ENCODE measurements at regions not wholly inside any gene's neighbourhood (a gene's known extent, or its start where the extent isn't known, plus 50 kb on each side); places are given as distances from the start of the nearest gene placed in this dataset.

DNA sequence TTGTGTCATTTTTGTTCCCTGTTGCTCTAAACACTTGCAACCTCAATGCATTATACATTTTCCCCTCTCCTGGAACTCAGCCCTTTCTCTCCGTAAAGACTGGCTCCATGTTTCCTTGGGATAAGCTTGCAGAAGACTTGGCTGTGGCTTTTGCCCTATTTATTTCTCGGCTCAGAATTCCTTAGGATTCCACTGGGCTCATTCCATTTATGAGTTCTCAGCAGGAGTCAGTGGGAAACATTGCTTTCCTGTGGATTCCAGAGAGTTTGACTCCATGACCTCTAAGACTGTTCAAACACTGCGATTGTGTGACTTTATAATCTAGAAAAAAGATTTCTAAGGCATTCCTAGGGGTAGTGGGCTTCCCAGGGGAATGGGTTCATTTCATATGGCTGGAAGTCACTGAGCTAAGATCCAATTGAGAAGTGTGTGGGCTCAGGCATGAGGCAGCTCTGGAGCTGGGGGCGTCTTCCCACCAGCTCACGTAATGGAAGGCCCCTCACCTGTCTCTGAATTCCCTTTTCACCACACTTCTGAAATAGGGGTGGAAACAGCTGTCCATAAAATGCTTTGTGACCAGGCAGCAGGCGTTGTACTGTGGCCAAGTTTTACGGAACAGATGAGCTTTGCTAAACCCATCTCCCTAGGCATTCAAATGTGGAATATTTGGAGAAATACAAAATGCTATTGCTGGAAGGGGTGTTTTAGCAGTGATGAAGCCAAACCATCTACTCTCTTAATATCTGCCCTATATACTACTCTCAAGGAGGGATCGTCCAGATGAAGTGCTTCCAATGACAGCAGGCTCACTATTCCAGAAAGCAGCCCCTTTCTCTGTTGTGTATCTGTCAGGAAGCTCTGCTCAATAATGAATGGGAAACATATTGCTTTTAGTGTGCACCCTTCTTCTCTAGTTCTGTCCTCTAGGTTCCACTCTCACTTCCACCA, 91.8 kb upstream of the BCL6 start:
- no peak for TF ChIP-seq EZH2phosphoT487 (IDR thresholded peaks at IDR 0.05; ENCODE audit: borderline replicate concordance, low read depth, low read length)
- TF ChIP-seq, protein P1, sequence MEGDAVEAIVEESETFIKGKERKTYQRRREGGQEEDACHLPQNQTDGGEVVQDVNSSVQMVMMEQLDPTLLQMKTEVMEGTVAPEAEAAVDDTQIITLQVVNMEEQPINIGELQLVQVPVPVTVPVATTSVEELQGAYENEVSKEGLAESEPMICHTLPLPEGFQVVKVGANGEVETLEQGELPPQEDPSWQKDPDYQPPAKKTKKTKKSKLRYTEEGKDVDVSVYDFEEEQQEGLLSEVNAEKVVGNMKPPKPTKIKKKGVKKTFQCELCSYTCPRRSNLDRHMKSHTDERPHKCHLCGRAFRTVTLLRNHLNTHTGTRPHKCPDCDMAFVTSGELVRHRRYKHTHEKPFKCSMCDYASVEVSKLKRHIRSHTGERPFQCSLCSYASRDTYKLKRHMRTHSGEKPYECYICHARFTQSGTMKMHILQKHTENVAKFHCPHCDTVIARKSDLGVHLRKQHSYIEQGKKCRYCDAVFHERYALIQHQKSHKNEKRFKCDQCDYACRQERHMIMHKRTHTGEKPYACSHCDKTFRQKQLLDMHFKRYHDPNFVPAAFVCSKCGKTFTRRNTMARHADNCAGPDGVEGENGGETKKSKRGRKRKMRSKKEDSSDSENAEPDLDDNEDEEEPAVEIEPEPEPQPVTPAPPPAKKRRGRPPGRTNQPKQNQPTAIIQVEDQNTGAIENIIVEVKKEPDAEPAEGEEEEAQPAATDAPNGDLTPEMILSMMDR (conservative IDR thresholded peaks at IDR 0.05; ENCODE audit: low read length), result no peak
